ES-I3 (cell line): ENCODE measurements at regions not wholly inside any gene's neighbourhood (a gene's known extent, or its start where the extent isn't known, plus 50 kb on each side); places are given as distances from the start of the nearest gene placed in this dataset.
"Not testable (repeated sequence)": the region's sequence is repeated elsewhere in the genome, so short reads cannot be mapped to it uniquely, and the experiment has no call there.

Source experiments
- H3K36me3 ChIP-seq: 2 replicates; pipeline ENCODE4 v1.6.1; 2013; ENCODE audit warnings: mild to moderate bottlenecking, low read length, control low read depth, moderate library complexity; ENCODE audit not compliant: insufficient read depth
- H3K4me1 ChIP-seq: 2 replicates; pipeline ENCODE4 v1.6.1; 2013; ENCODE audit warnings: mild to moderate bottlenecking, control low read depth, low read length; ENCODE audit not compliant: insufficient read depth
- H3K9ac ChIP-seq: 2 replicates; pipeline ENCODE4 v1.6.1; 2013; ENCODE audit warnings: low read depth, mild to moderate bottlenecking, low read length, moderate library complexity
- H3K9me3 ChIP-seq: 2 replicates; pipeline ENCODE4 v1.6.1; 2013; ENCODE audit warnings: mild to moderate bottlenecking, low read length, moderate library complexity; ENCODE audit not compliant: control insufficient read depth, insufficient read depth

DNA sequence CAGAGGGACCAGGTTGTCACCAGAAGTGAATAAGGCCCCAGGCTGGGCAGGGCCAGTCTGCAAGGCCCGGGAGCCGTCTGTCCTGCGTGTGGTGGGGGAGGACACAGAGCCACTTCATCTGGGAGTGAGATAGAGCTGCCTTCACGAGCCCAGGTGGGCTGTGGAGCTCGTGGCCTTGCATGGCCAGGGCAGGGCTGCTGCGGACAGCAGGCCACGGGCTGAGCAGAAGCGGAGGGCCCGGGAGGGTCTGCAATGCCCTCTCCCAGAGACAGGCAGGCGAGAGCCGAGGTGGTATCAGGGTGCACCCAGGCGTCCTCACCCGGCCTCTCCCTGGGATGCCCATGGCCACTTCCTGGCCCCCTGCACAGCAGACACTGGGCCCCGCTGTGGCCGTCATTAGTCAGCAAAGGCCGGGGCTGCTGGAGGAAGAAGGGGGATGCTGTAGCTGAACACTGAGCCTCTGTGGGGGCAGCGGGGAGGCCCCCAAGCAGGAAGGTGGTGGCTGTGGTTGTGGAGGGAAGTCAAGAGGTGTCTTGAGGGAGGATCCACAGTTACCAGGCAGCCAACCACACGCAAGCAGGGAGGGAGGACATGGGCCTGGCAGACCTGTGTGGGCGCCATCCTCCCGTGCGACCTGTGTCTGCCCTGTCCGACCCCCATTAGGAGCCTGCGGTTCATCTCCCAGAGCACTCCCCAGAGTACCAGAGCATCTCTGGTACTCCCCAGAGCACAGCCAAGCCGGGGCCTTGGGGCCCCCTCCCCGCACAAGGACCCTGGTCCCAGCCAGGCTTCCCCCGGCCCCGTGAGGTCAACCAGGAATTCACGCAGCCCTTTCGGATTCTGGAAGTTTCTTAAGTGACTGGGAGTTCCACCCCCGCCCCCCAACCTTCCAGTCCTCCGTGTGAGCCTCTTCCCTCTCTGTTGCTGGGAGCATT lies 1109.5 kb downstream of the BRD1 start:
- H3K9me3 ChIP-seq = no peaks in the 10 kb centered on the region
- no peaks in the 10 kb centered on the region for H3K36me3 ChIP-seq
- no peaks in the 10 kb centered on the region for H3K4me1 ChIP-seq
- H3K9ac ChIP-seq = no peak overlapping the region

DNA sequence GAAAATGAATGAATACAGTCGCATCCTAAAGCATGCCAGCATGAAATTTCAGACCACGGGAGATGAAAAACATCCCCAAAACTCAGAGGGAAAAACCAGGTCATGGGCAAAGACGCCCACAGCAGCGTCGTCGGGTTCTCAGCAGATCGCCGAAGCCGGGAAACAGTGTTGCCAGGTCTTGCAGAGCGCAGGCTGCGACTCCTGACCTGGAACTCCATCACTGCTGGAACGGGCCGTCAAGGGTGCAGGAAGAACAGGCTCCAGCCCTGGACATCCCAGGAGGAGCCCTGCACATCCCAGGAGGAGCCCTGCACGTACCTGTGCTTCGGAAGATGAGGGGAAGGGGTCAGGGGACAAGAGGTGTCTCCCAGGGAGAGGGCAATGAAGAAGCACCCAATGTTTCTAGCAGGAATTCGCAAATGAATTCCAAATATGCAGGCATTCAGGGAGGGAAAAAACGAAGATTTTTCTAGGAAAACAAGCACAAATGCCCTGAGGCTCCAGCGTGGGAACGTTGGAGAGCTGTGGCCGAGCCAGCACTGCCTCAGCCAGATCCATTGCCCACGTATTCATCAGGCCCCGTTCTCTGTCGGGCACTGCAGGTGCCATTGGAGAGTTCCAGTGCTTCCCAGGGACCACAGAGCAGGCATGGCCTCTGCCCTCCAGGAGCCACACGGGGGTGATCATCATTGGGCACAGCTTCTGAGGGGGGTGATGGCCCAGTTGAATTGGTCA lies 1110.4 kb downstream of the BRD1 start:
- Histone ChIP-seq H3K36me3 (no peaks in the 10 kb centered on the region), H3K9ac (no peak overlapping the region), H3K4me1 (no peaks in the 10 kb centered on the region), H3K9me3 (no peaks in the 10 kb centered on the region)

DNA sequence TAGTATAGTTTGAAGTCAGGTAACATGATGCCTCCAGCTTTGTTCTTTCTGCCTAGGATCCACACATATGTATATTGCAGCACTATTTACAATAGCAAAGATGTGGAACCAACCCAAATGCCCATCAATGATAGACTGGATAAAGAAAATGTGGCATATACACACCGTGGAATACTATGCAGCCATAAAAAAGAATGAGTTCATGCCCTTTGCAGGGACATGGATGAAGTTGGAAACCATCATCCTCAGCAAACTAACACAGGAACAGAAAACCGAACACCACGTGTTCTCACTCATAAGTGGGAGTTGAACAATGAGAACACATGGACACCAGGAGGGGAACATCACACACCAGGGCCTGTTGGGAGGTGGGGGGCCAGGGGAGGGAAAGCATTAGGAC lies 1111.5 kb downstream of the BRD1 start:
- not testable (repeated sequence) for H3K9me3 ChIP-seq, H3K9ac ChIP-seq, H3K36me3 ChIP-seq, H3K4me1 ChIP-seq

- Histone ChIP-seq H3K9me3 (no peaks in the 10 kb centered on the region), H3K4me1 (no peaks in the 10 kb centered on the region), H3K36me3 (no peaks in the 10 kb centered on the region), H3K9ac (no peak overlapping the region)
Observed at GRCh38 chr22:48715511-48715910, 1112.2 kb downstream of the BRD1 start.

- no peak overlapping the region for H3K9ac ChIP-seq
- H3K4me1 ChIP-seq = no peaks in the 10 kb centered on the region
- H3K36me3 ChIP-seq = no peaks in the 10 kb centered on the region
- H3K9me3 ChIP-seq = no peaks in the 10 kb centered on the region
Observed at GRCh38 chr22:48714231-48714630, 1113.4 kb downstream of the BRD1 start.

- no peaks in the 10 kb centered on the region for H3K9me3 ChIP-seq
Observed at GRCh38 chr22:48713272-48714205, 1114.1 kb downstream of the BRD1 start.

DNA sequence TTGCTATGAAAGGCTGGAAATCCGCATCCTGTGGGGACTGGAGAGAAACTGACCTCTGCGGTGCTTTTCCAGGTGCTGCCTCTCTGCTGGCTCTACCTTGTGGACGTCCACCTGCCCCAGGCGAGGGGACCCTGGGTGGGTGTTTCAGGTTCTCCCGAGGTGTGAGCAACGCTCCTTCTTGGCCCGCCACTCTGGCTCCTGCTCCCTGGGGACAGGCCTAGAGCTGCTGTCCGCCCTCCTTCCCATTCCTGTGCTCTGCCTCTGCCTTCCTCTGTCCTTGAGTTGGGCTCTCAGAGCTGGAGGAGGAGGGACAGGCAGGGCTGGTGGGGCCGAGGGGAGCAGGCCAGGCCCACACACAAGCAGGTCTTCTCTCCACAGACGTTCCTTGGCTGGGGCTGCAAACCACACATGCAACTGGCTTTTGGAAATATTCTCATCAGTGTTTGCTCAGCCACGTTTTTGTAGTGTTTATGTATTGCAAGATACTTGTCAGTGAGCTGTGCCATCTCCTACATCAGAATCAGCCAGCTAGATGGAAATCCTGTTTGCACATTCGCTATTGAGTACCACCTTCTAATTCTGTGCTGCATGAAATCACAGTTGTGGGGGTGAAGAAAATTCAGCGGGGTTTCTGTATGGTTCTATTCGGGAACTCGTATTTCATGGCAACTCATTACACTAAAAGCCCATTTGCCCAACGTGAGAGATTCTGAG lies 1115.0 kb downstream of the BRD1 start:
- no peaks in the 10 kb centered on the region for H3K36me3 ChIP-seq
- no peaks in the 10 kb centered on the region for H3K4me1 ChIP-seq
- no peaks in the 10 kb centered on the region for H3K9me3 ChIP-seq
- no peak overlapping the region for H3K9ac ChIP-seq

More at GRCh38 chr22:48713272-48714205, 1114.1 kb downstream of the BRD1 start:
- Histone ChIP-seq H3K9ac (no peak overlapping the region), H3K36me3 (no peaks in the 10 kb centered on the region), H3K4me1 (no peaks in the 10 kb centered on the region)

DNA sequence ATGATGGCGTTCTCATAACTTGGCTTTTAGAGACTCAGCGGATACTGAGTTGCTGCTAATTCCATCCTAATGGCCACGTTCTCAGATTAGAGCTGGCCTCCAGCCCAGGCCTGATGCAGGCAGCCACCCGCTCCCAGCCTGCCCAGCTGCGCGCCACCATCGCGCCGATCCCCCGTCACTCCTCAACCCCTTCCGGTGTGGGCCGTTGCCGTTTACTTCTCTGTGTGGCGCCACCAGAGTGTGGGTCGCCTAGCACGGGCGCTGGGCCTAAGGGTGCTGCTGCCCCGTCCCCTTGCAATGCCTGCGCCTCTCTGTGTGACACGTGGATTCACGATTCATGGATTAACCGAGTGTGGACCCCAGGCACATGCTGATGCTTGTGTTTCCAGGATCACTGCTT lies 1116.0 kb downstream of the BRD1 start:
- no peak overlapping the region for H3K9ac ChIP-seq
- H3K9me3 ChIP-seq = no peaks in the 10 kb centered on the region
- no peaks in the 10 kb centered on the region for H3K36me3 ChIP-seq
- H3K4me1 ChIP-seq = no peaks in the 10 kb centered on the region

- no peaks in the 10 kb centered on the region for H3K4me1 ChIP-seq
- no peaks in the 10 kb centered on the region for H3K9me3 ChIP-seq
- H3K36me3 ChIP-seq = no peaks in the 10 kb centered on the region
- H3K9ac ChIP-seq = no peak overlapping the region
Observed at GRCh38 chr22:48711031-48711431, 1116.6 kb downstream of the BRD1 start.

GRCh38 chr22:48710410-48710809 lies 1117.3 kb downstream of the BRD1 start:
- no peaks in the 10 kb centered on the region for H3K4me1 ChIP-seq
- H3K9me3 ChIP-seq = no peaks in the 10 kb centered on the region
- H3K36me3 ChIP-seq = no peaks in the 10 kb centered on the region
- no peak overlapping the region for H3K9ac ChIP-seq

- Histone ChIP-seq H3K36me3 (no peaks in the 10 kb centered on the region), H3K4me1 (no peaks in the 10 kb centered on the region), H3K9ac (no peak overlapping the region), H3K9me3 (no peaks in the 10 kb centered on the region)
Observed at GRCh38 chr22:48709976-48710375, 1117.7 kb downstream of the BRD1 start.

GRCh38 chr22:48709453-48709852 lies 1118.2 kb downstream of the BRD1 start:
- Histone ChIP-seq H3K9me3 (no peaks in the 10 kb centered on the region), H3K9ac (no peak overlapping the region), H3K4me1 (no peaks in the 10 kb centered on the region), H3K36me3 (no peaks in the 10 kb centered on the region)

- no peaks in the 10 kb centered on the region for H3K4me1 ChIP-seq
- H3K9ac ChIP-seq = no peak overlapping the region
- H3K9me3 ChIP-seq = no peaks in the 10 kb centered on the region
- H3K36me3 ChIP-seq = no peaks in the 10 kb centered on the region
Observed at GRCh38 chr22:48708558-48709245, 1119.0 kb downstream of the BRD1 start.
